ENCODE measurements at regions not wholly inside any gene's neighbourhood (a gene's known extent, or its start where the extent isn't known, plus 50 kb on each side); places are given as distances from the start of the nearest gene placed in this dataset.

- Mint-ChIP-seq H3K36me3 (ENCODE audit: insufficient read depth, unreplicated experiment) (peaks cover 5% of the 10 kb centered on the region), H3K27ac (ENCODE audit: unreplicated experiment) (no peak overlapping the region), H3K27me3 (ENCODE audit: insufficient read depth, unreplicated experiment) (no peaks in the 10 kb centered on the region)
Observed at GRCh38 chr2:21468624-21469023, 344.9 kb downstream of the TDRD15 start.

GRCh38 chr2:21469158-21469557, 345.4 kb downstream of the TDRD15 start:
- Histone ChIP-seq H3K4me1 (peaks cover under 1% of the 10 kb centered on the region), H3K9me3 (no peaks in the 10 kb centered on the region), H3K4me3 (ENCODE audit: low read depth, low read length) (no peak overlapping the region), H3K27me3 (replicated peaks; ENCODE audit: control insufficient read depth, insufficient read depth, low read length) (no peaks in the 10 kb centered on the region), H3K36me3 (ENCODE audit: control insufficient read depth, insufficient read depth, low read length) (no peaks in the 10 kb centered on the region)
- H3K9me3 Mint-ChIP-seq (ENCODE audit: unreplicated experiment): peaks cover 6% of the 10 kb centered on the region
- no peaks in the 10 kb centered on the region for H3K27me3 Mint-ChIP-seq (ENCODE audit: insufficient read depth, unreplicated experiment)
- H3K27ac Mint-ChIP-seq (ENCODE audit: unreplicated experiment): no peak overlapping the region
- no TSS peak for BruUV-seq (replicated peaks)
- no peak overlapping the region for H3K4me3 Mint-ChIP-seq (ENCODE audit: unreplicated experiment)
- peaks cover 13% of the 10 kb centered on the region for H3K4me1 Mint-ChIP-seq (ENCODE audit: low read depth, unreplicated experiment)
- CTCF ChIA-PET: no interaction called here
- POLR2A ChIA-PET: no interaction called here
- intact Hi-C loops (cut with micrococcal nuclease; ENCODE audit: unreplicated experiment): no loop called here
- no peak for TF ChIP-seq CTCF (IDR thresholded peaks at IDR 0.05; ENCODE audit: insufficient read depth in 1 of 2, low read depth in 1 of 2, low read length in 1 of 2, severe bottlenecking in 1 of 2, unreplicated experiment in 1 of 2)
- DNase-seq: no peak
- peaks cover 5% of the 10 kb centered on the region for H3K36me3 Mint-ChIP-seq (ENCODE audit: insufficient read depth, unreplicated experiment)

More at GRCh38 chr2:21468624-21469023, 344.9 kb downstream of the TDRD15 start:
- BruUV-seq (replicated peaks): no TSS peak
- ChIA-PET POLR2A (no interaction called here), CTCF (no interaction called here)
- H3K4me1 ChIP-seq: peaks cover 6% of the 10 kb centered on the region
- no peak overlapping the region for H3K4me3 ChIP-seq (ENCODE audit: low read depth, low read length)
- peaks cover 6% of the 10 kb centered on the region for H3K9me3 Mint-ChIP-seq (ENCODE audit: unreplicated experiment)
- TF ChIP-seq CTCF (IDR thresholded peaks at IDR 0.05; ENCODE audit: insufficient read depth in 1 of 2, low read depth in 1 of 2, low read length in 1 of 2, severe bottlenecking in 1 of 2, unreplicated experiment in 1 of 2): no peak
- intact Hi-C loops (cut with micrococcal nuclease; ENCODE audit: unreplicated experiment): no loop called here
- peaks cover 15% of the 10 kb centered on the region for H3K4me1 Mint-ChIP-seq (ENCODE audit: low read depth, unreplicated experiment)
- DNase-seq: no peak
- H3K36me3 ChIP-seq (ENCODE audit: control insufficient read depth, insufficient read depth, low read length): no peaks in the 10 kb centered on the region
- H3K27me3 ChIP-seq (replicated peaks; ENCODE audit: control insufficient read depth, insufficient read depth, low read length): no peaks in the 10 kb centered on the region
- H3K4me3 Mint-ChIP-seq (ENCODE audit: unreplicated experiment): no peak overlapping the region
- H3K9me3 ChIP-seq: no peaks in the 10 kb centered on the region

- Histone ChIP-seq H3K4me3 (ENCODE audit: low read depth, low read length) (no peak overlapping the region), H3K9me3 (no peaks in the 10 kb centered on the region), H3K4me1 (no peaks in the 10 kb centered on the region; the same call in 1 of the 2 replicates), H3K27me3 (replicated peaks; ENCODE audit: control insufficient read depth, insufficient read depth, low read length) (no peaks in the 10 kb centered on the region), H3K36me3 (ENCODE audit: control insufficient read depth, insufficient read depth, low read length) (no peaks in the 10 kb centered on the region)
- Mint-ChIP-seq H3K4me3 (ENCODE audit: unreplicated experiment) (no peak overlapping the region), H3K9me3 (ENCODE audit: unreplicated experiment) (peaks cover 6% of the 10 kb centered on the region), H3K4me1 (ENCODE audit: low read depth, unreplicated experiment) (peaks cover 9% of the 10 kb centered on the region), H3K27me3 (ENCODE audit: insufficient read depth, unreplicated experiment) (no peaks in the 10 kb centered on the region), H3K36me3 (ENCODE audit: insufficient read depth, unreplicated experiment) (peaks cover 5% of the 10 kb centered on the region), H3K27ac (ENCODE audit: unreplicated experiment) (no peak overlapping the region)
- intact Hi-C loops (cut with micrococcal nuclease; ENCODE audit: unreplicated experiment): no loop called here
- POLR2A ChIA-PET: no interaction called here
- BruUV-seq (replicated peaks): no TSS peak
- CTCF ChIA-PET: no interaction called here
- no peak for DNase-seq
- TF ChIP-seq CTCF (IDR thresholded peaks at IDR 0.05; ENCODE audit: insufficient read depth in 1 of 2, low read depth in 1 of 2, low read length in 1 of 2, severe bottlenecking in 1 of 2, unreplicated experiment in 1 of 2): no peak
Observed at GRCh38 chr2:21469564-21469963, 345.8 kb downstream of the TDRD15 start.

Data from Caco-2 (cell line).